H9 (cell line): ENCODE measurements at regions not wholly inside any gene's neighbourhood (a gene's known extent, or its start where the extent isn't known, plus 50 kb on each side); places are given as distances from the start of the nearest gene placed in this dataset.

ENCODE experiments used
- DNase-seq: peaks from one replicate; pipeline ENCODE4 v3.0.0-alpha.2; 2017
- H2AFZ ChIP-seq: one replicate; pipeline ENCODE4 v1.6.1; 2013; ENCODE audit warnings: mild to moderate bottlenecking, low read length, control low read depth, moderate library complexity
- H2AK5ac ChIP-seq: 2 replicates; pipeline ENCODE4 v1.6.1; 2013; ENCODE audit warnings: low read length, control low read depth, mixed read lengths; ENCODE audit not compliant: insufficient read length
- H2BK120ac ChIP-seq: one replicate; pipeline ENCODE4 v1.6.1; 2013; ENCODE audit warnings: low read depth, mild to moderate bottlenecking, low read length, control low read depth, inconsistent platforms; ENCODE audit not compliant: poor library complexity, severe bottlenecking
- H2BK12ac ChIP-seq: 2 replicates; pipeline ENCODE4 v1.6.1; 2013; ENCODE audit warnings: low read length, control low read depth, mixed read lengths, low read depth; ENCODE audit not compliant: insufficient read length
- H2BK15ac ChIP-seq: 2 replicates; pipeline ENCODE4 v1.6.1; 2013; ENCODE audit warnings: low read depth, low read length, control low read depth
- H2BK20ac ChIP-seq: one replicate; pipeline ENCODE4 v1.6.1; 2013; ENCODE audit warnings: low read depth, mild to moderate bottlenecking, low read length, control low read depth, inconsistent platforms; ENCODE audit not compliant: poor library complexity, severe bottlenecking
- H2BK5ac ChIP-seq: 2 replicates; pipeline ENCODE4 v1.6.1; 2013; ENCODE audit warnings: low read length, control low read depth, mixed read lengths; ENCODE audit not compliant: insufficient read length
- H3K14ac ChIP-seq: 2 replicates; pipeline ENCODE4 v1.6.1; 2013; ENCODE audit warnings: low read length, control low read depth; ENCODE audit not compliant: insufficient read depth
- H3K18ac ChIP-seq: 2 replicates; pipeline ENCODE4 v1.6.1; 2013; ENCODE audit warnings: low read depth, mild to moderate bottlenecking, mixed read lengths, low read length, control low read depth; ENCODE audit not compliant: insufficient read length
- H3K23ac ChIP-seq: 2 replicates; pipeline ENCODE4 v1.6.1; 2013; ENCODE audit warnings: low read length, control low read depth, mixed read lengths, low read depth; ENCODE audit not compliant: insufficient read length
- H3K23me2 ChIP-seq: 2 replicates; pipeline ENCODE4 v1.6.1; 2013; ENCODE audit warnings: low read depth, mild to moderate bottlenecking, mixed read lengths, low read length, control low read depth; ENCODE audit not compliant: insufficient read length, poor library complexity, severe bottlenecking
- H3K27ac ChIP-seq: 2 replicates; pipeline ENCODE4 v1.5.1; 2013; ENCODE audit warnings: low read length, control low read depth, mixed read lengths, low read depth; ENCODE audit not compliant: insufficient read length
- H3K27me3 ChIP-seq: 2 replicates; pipeline ENCODE4 v1.6.1; 2013; ENCODE audit warnings: low read length, control low read depth, inconsistent platforms; ENCODE audit not compliant: insufficient read depth
- H3K4ac ChIP-seq: 2 replicates; pipeline ENCODE4 v1.6.1; 2013; ENCODE audit warnings: low read depth, mild to moderate bottlenecking, control low read depth, inconsistent platforms, low read length, moderate library complexity
- H3K4me1 ChIP-seq: 2 replicates; pipeline ENCODE4 v1.6.1; 2013; ENCODE audit warnings: low read length, control low read depth, inconsistent platforms; ENCODE audit not compliant: insufficient read depth
- H3K4me2 ChIP-seq: 2 replicates; pipeline ENCODE4 v1.6.1; 2013; ENCODE audit warnings: low read length, control low read depth, mixed read lengths; ENCODE audit not compliant: insufficient read length, insufficient read depth
- H3K56ac ChIP-seq: 2 replicates; pipeline ENCODE4 v1.6.1; 2013; ENCODE audit warnings: low read depth, mild to moderate bottlenecking, mixed read lengths, low read length, control low read depth; ENCODE audit not compliant: insufficient read length
- H3K79me1 ChIP-seq: 2 replicates; pipeline ENCODE4 v1.6.1; 2013; ENCODE audit warnings: low read depth, mild to moderate bottlenecking, moderate library complexity, low read length, control low read depth, inconsistent platforms; ENCODE audit not compliant: insufficient read depth, poor library complexity, severe bottlenecking
- H3K79me2 ChIP-seq: 2 replicates; pipeline ENCODE4 v1.6.1; 2013; ENCODE audit warnings: low read length, control low read depth, inconsistent platforms; ENCODE audit not compliant: insufficient read depth
- H3K9ac ChIP-seq: 2 replicates; pipeline ENCODE4 v1.6.1; 2013; ENCODE audit warnings: low read length, control low read depth, mixed read lengths; ENCODE audit not compliant: insufficient read length; ENCODE audit errors: extremely low read depth
- H3K9me3 ChIP-seq: one replicate; pipeline ENCODE4 v1.6.1; 2013; ENCODE audit warnings: low read depth, low read length, inconsistent platforms; ENCODE audit not compliant: control insufficient read depth
- H3T11ph ChIP-seq: one replicate; pipeline ENCODE4 v1.6.1; 2013; ENCODE audit warnings: mild to moderate bottlenecking, low read length, control low read depth, inconsistent platforms
- H4K20me1 ChIP-seq: one replicate; pipeline ENCODE4 v1.6.1; 2013; ENCODE audit not compliant: control insufficient read depth, insufficient read length, insufficient read depth
- H4K5ac ChIP-seq: 2 replicates; pipeline ENCODE4 v1.6.1; 2013; ENCODE audit warnings: low read depth, mild to moderate bottlenecking, mixed read lengths, low read length, control low read depth; ENCODE audit not compliant: insufficient read length
- H4K8ac ChIP-seq: replicated peaks from 2 replicates; pipeline ENCODE4 v1.6.1; 2013; ENCODE audit warnings: low read length, control low read depth, mixed read lengths, low read depth; ENCODE audit not compliant: insufficient read length
- H4K91ac ChIP-seq: 2 replicates; pipeline ENCODE4 v1.6.1; 2013; ENCODE audit warnings: low read depth, mild to moderate bottlenecking, moderate library complexity, mixed read lengths, low read length, control low read depth; ENCODE audit not compliant: insufficient read length
- H3K27ac Mint-ChIP-seq, 3 experiments: 2 replicates in 2 of 3; 3 replicates in 1 of 3; pipeline ENCODE4 v1.8.0; 2020 to 2021; ENCODE audit warnings: mixed read lengths in 3 of 3, mild to moderate bottlenecking in 1 of 3, moderate library complexity in 1 of 3
- H3K27me3 Mint-ChIP-seq: 2 replicates; pipeline ENCODE4 v1.8.0; 2021; ENCODE audit warnings: low read depth, mild to moderate bottlenecking, moderate library complexity, mixed read lengths
- H3K36me3 Mint-ChIP-seq, 3 experiments: 2 replicates in 2 of 3; 3 replicates in 1 of 3; pipeline ENCODE4 v1.8.0; 2020 to 2021; ENCODE audit warnings: low read depth in 3 of 3, mixed read lengths in 3 of 3; ENCODE audit not compliant: insufficient read depth in 1 of 3
- H3K4me1 Mint-ChIP-seq, 2 experiments: 2 replicates each; pipeline ENCODE4 v1.8.0; 2020; ENCODE audit warnings: mixed read lengths in 2 of 2
- H3K4me3 Mint-ChIP-seq, 2 experiments: 2 replicates in 1 of 2; 3 replicates in 1 of 2; pipeline ENCODE4 v1.8.0; 2020 to 2021; ENCODE audit warnings: mild to moderate bottlenecking in 2 of 2, mixed read lengths in 2 of 2, moderate library complexity in 1 of 2
- H3K9me3 Mint-ChIP-seq, 2 experiments: 2 replicates in 1 of 2; 3 replicates in 1 of 2; pipeline ENCODE4 v1.8.0; 2020; ENCODE audit warnings: mild to moderate bottlenecking in 2 of 2, mixed read lengths in 2 of 2, moderate library complexity in 1 of 2
- WGBS: extraction: QIAGEN DNeasy Blood & Tissue Kit; methylation state at CpG from one replicate; pipeline ENCODE4 v1.1.7; 2013; ENCODE audit warnings: missing lambda C conversion rate, low lambda C conversion rate, mixed read lengths; ENCODE audit not compliant: insufficient read length; ENCODE audit errors: extremely low coverage; 5-methylcytosine and 5-hydroxymethylcytosine counted together
- TF ChIP-seq, protein P1 (sequence below): fragments of 200-600 bp; sonication (generic); conservative IDR thresholded peaks from 3 replicates; pipeline ENCODE4 v1.8.0; 2021; ENCODE audit warnings: antibody characterized with exemption, mild to moderate bottlenecking

DNA sequence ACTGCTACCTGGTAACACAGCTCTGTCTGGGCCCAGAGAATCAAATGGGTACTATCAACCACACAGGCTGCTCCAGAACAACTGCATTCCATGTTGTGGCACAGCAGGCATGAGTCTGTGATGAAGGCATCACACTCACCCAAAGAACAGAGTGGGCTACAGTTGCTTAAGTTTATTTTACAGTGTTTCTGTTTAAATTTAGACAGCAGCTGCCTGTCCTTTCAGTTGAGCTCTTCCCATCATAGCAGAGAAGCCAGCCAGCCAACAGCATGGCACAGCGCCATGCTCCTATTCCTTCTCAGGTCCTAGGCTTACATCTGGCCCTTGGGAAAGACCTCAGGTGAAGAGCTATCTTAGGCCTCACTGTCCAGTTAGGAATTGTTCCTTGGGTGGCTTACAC, 147.0 kb upstream of the FRMD6 start:
- Histone ChIP-seq H3K79me2 (no peaks in the 10 kb centered on the region), H3K4me2 (no peak overlapping the region), H2BK15ac (no peak overlapping the region), H3K9me3 (no peaks in the 10 kb centered on the region), H2BK12ac (no peak overlapping the region), H4K91ac (no peak overlapping the region), H3K79me1 (no peaks in the 10 kb centered on the region), H2BK5ac (no peak overlapping the region), H2AK5ac (no peak overlapping the region), H3K18ac (no peak overlapping the region), H3K56ac (no peak overlapping the region), H3K27me3 (no peaks in the 10 kb centered on the region), H3K23me2 (no peaks in the 10 kb centered on the region), H3K4ac (no peak overlapping the region), H4K8ac (no peak overlapping the region), H3K4me1 (no peaks in the 10 kb centered on the region), H2AFZ (no peak overlapping the region), H3K14ac (no peak overlapping the region), H3K9ac (no peak overlapping the region), H3T11ph (no peak overlapping the region), H2BK20ac (no peak overlapping the region), H3K27ac (no peak overlapping the region), H4K5ac (no peak overlapping the region), H4K20me1 (no peaks in the 10 kb centered on the region), H3K23ac (no peak overlapping the region), H2BK120ac (no peak overlapping the region)
- H3K9me3 Mint-ChIP-seq: peaks cover 11 to 12% of the 10 kb centered on the region in 2 experiments; a peak in 4 of 5 replicates
- H3K27me3 Mint-ChIP-seq: no peaks in the 10 kb centered on the region; the same call in 1 of the 2 replicates
- no peak overlapping the region for H3K4me3 Mint-ChIP-seq
- peaks cover 3 to 9% of the 10 kb centered on the region in 2 experiments; a peak in 1 of 4 replicates for H3K4me1 Mint-ChIP-seq
- no peak overlapping the region; a peak in 1 of 7 replicates for H3K27ac Mint-ChIP-seq
- no peak for DNase-seq
- no peaks in the 10 kb centered on the region; a peak in 1 of 7 replicates for H3K36me3 Mint-ChIP-seq
- no CpG with 5 or more reads among the region's 1 CpG for WGBS
- TF ChIP-seq, protein P1, sequence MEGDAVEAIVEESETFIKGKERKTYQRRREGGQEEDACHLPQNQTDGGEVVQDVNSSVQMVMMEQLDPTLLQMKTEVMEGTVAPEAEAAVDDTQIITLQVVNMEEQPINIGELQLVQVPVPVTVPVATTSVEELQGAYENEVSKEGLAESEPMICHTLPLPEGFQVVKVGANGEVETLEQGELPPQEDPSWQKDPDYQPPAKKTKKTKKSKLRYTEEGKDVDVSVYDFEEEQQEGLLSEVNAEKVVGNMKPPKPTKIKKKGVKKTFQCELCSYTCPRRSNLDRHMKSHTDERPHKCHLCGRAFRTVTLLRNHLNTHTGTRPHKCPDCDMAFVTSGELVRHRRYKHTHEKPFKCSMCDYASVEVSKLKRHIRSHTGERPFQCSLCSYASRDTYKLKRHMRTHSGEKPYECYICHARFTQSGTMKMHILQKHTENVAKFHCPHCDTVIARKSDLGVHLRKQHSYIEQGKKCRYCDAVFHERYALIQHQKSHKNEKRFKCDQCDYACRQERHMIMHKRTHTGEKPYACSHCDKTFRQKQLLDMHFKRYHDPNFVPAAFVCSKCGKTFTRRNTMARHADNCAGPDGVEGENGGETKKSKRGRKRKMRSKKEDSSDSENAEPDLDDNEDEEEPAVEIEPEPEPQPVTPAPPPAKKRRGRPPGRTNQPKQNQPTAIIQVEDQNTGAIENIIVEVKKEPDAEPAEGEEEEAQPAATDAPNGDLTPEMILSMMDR: no peak
